Spleen (tissue), 11 donors: ENCODE measurements at regions not wholly inside any gene's neighbourhood (a gene's known extent, or its start where the extent isn't known, plus 50 kb on each side); places are given as distances from the start of the nearest gene placed in this dataset.

Experiments used
- DNase-seq: peaks from one replicate; pipeline ENCODE4 v3.0.0-alpha.2; 2020
- H3K27ac ChIP-seq, 8 donors: fragments of 200-600 bp; sonication (generic) in 7 of 8; 1 replicate in 4 of 8; 2 replicates in 4 of 8; pipeline versions ENCODE4 v1.5.0 to v1.8.0; 2016 to 2021; ENCODE audit warnings: inconsistent platforms in 4 of 8, mild to moderate bottlenecking in 4 of 8, moderate library complexity in 1 of 8
- H3K27me3 ChIP-seq, 7 donors: fragments of 200-600 bp; sonication (generic) in 6 of 7; replicated peaks in 1 of 7; 1 replicate in 4 of 7; 2 replicates in 3 of 7; pipeline versions ENCODE4 v1.5.0 to v1.8.0; 2016 to 2021; ENCODE audit warnings: inconsistent platforms in 3 of 7, mild to moderate bottlenecking in 1 of 7
- H3K36me3 ChIP-seq, 6 donors: fragments of 200-600 bp; sonication (generic) in 5 of 6; 1 replicate in 4 of 6; 2 replicates in 2 of 6; pipeline versions ENCODE4 v1.5.0 to v1.8.0; 2016 to 2021; ENCODE audit warnings: inconsistent platforms in 2 of 6
- H3K4me1 ChIP-seq, 6 donors: fragments of 200-600 bp; sonication (generic) in 5 of 6; 1 replicate in 3 of 6; 2 replicates in 3 of 6; pipeline versions ENCODE4 v1.5.0 to v1.8.0; 2016 to 2021; ENCODE audit warnings: inconsistent platforms in 3 of 6
- H3K4me3 ChIP-seq, 8 donors: fragments of 200-600 bp; sonication (generic) in 7 of 8; 1 replicate in 4 of 8; 2 replicates in 4 of 8; pipeline versions ENCODE4 v1.5.0 to v1.8.0; 2016 to 2021; ENCODE audit warnings: inconsistent platforms in 4 of 8, mild to moderate bottlenecking in 4 of 8, moderate library complexity in 2 of 8
- H3K9me3 ChIP-seq, 8 donors: fragments of 200-600 bp; sonication (generic) in 7 of 8; 1 replicate in 4 of 8; 2 replicates in 4 of 8; pipeline versions ENCODE4 v1.5.0 to v1.8.0; 2016 to 2021; ENCODE audit warnings: inconsistent platforms in 4 of 8
- POLR2A ChIP-seq, 3 donors: fragments of 450-650 bp; IDR thresholded peaks; one replicate each; pipeline ENCODE4 v1.5.1; 2017; ENCODE audit warnings: antibody characterized with exemption in 3 of 3, mild to moderate bottlenecking in 1 of 3
- POLR2AphosphoS5 ChIP-seq, 3 donors: sonication (generic); formaldehyde crosslinking; IDR thresholded peaks; one replicate each; pipeline ENCODE4 v1.5.1; 2017; ENCODE audit warnings: antibody characterized with exemption in 3 of 3
- WGBS, 5 donors: extraction: QIAGEN DNeasy Blood & Tissue Kit in 3 of 5; methylation state at CpG; one replicate each; pipeline versions ENCODE4 v1.1.5 to v1.1.7; 2013 to 2018; 5-methylcytosine and 5-hydroxymethylcytosine counted together
- intact Hi-C: fragments of 100-400 bp; cut with DNase I; formaldehyde crosslinking; loops from one replicate; pipeline ENCODE4 v1.15.0; 2023; ENCODE audit warnings: low total_unique reads
- TF ChIP-seq, protein P1 (sequence below), 11 experiments: fragments of 200-600 bp in 7 of 11; fragments of 450-650 bp in 4 of 11; sonication (generic) in 4 of 11; IDR thresholded peaks in 8 of 11; conservative IDR thresholded peaks in 3 of 11; 1 replicate in 7 of 11; 2 replicates in 4 of 11; pipeline versions ENCODE4 v1.4.0 to v1.8.0; 2016 to 2021; ENCODE audit warnings: antibody characterized with exemption in 11 of 11, inconsistent platforms in 4 of 11, mild to moderate bottlenecking in 1 of 11
- donor health status: healthy with polysubstance abuse.
- donor health status: DM: no; HTN: no; CAD: no; lungs with moderate emphysema.
- donor health status: DM: no; HTN: no; CAD: no.
- donor health status: Bipolar disorder and iron deficiency.
- donor health status: healthy.
- donor health status: DM: no; HTN: no; CAD: no.
- donor health status: DM: yes; HTN: yes; CAD: no.

DNA sequence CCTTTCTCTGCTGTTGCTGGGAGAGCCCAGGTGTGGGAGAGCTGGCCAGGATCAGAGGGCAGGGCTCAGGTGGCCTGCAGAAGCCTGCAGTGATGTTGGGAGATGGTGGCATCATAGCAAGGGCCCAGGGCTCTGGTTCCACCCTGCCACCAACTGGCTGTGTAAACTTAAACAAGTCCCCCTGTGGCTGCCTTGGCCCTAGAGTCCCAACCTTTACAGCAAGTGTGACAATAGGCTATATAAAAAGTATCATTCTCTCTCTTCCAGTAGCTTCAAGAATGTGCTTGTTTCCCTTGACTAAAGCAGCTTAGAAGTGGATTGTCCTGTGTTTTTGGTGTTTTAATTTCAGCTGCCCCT lies 201.8 kb upstream of the E2F8 start:
- no peak overlapping the region for H3K4me3 ChIP-seq
- no peaks in the 10 kb centered on the region for H3K9me3 ChIP-seq
- DNase-seq: no peak
- no peaks in the 10 kb centered on the region for H3K4me1 ChIP-seq
- TF ChIP-seq POLR2AphosphoS5 (IDR thresholded peaks at IDR 0.05) (no peak), POLR2A (IDR thresholded peaks at IDR 0.05) (no peak)
- TF ChIP-seq, protein P1, sequence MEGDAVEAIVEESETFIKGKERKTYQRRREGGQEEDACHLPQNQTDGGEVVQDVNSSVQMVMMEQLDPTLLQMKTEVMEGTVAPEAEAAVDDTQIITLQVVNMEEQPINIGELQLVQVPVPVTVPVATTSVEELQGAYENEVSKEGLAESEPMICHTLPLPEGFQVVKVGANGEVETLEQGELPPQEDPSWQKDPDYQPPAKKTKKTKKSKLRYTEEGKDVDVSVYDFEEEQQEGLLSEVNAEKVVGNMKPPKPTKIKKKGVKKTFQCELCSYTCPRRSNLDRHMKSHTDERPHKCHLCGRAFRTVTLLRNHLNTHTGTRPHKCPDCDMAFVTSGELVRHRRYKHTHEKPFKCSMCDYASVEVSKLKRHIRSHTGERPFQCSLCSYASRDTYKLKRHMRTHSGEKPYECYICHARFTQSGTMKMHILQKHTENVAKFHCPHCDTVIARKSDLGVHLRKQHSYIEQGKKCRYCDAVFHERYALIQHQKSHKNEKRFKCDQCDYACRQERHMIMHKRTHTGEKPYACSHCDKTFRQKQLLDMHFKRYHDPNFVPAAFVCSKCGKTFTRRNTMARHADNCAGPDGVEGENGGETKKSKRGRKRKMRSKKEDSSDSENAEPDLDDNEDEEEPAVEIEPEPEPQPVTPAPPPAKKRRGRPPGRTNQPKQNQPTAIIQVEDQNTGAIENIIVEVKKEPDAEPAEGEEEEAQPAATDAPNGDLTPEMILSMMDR (IDR thresholded peaks at IDR 0.05 in 8 of 11, conservative IDR thresholded peaks at IDR 0.05 in 3 of 11): no peak
- H3K36me3 ChIP-seq: no peaks in the 10 kb centered on the region
- intact Hi-C loops: no loop called here
- H3K27ac ChIP-seq: no peak overlapping the region
- H3K27me3 ChIP-seq: no peaks in the 10 kb centered on the region

DNA sequence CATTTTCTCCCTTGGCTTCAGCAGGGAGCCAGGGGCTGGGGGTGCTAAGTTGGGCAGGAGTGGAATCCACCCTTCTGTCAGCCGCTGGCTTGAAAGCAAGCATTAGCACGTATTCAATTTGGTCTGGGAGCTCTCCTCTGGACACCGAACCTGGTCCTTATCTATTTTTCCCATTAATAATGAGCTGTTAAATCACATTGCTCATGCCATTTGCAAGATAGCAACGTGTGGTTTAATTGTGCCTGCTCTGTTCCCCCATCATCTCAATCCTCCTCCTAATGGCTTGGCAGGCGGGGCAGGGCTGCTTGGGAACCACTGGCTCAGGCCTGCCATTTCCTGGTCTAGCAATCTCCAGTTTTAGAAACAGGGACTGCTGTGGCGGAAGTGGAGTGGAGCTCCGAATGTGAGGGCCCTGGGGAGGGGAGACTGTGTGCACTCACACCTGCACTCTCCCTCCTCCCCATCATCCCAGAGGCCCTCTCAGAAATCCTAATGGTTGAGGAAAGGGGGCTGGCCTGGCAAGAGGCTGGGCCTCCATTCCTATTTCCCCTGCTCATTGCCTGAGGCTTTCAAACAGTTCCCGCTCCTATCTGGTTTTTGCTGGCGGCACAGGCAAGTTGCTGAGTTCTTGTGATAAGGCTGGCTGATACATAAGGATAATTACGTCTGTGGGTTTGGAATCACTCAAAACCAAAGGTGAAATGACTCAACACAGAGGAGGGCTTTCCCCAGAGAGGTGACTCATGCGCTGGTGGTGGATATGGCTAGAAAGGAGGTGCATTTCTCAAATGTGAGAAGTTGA lies 201.2 kb upstream of the E2F8 start:
- H3K4me1 ChIP-seq: no peaks in the 10 kb centered on the region
- H3K27ac ChIP-seq: no peak overlapping the region
- TF ChIP-seq POLR2AphosphoS5 (IDR thresholded peaks at IDR 0.05): no peak
- TF ChIP-seq, protein P1 (IDR thresholded peaks at IDR 0.05 in 8 of 11, conservative IDR thresholded peaks at IDR 0.05 in 3 of 11): no peak
- no peak for TF ChIP-seq POLR2A (IDR thresholded peaks at IDR 0.05)
- no peak for DNase-seq
- intact Hi-C loops: no loop called here
- H3K4me3 ChIP-seq: no peak overlapping the region
- WGBS, 5 donors: 65 to 72% (median 68%) methylated on average over 11 of the region's 11 CpGs
- H3K27me3 ChIP-seq: no peaks in the 10 kb centered on the region
- H3K9me3 ChIP-seq: no peaks in the 10 kb centered on the region
- H3K36me3 ChIP-seq: no peaks in the 10 kb centered on the region

DNA sequence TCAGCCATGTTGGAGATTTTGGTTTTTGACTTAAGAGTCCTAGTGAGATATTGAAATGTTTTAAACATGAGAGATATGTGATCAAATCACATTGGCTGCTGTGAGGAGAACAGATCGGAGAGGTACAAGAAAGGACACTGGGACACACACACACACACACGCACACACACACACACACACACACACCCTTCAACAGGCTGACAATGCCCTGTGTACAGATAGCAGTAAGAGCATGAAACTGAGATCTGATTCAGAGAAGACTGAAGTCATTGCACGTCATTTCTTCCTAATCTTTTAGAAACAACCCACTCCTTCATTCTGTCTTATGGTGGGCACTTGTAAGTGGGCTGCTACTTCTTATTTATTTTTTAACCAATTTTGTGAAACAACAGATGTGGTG lies 200.5 kb upstream of the E2F8 start:
- DNase-seq: no peak
- H3K9me3 ChIP-seq: no peaks in the 10 kb centered on the region
- H3K4me1 ChIP-seq: no peaks in the 10 kb centered on the region
- H3K36me3 ChIP-seq: no peaks in the 10 kb centered on the region
- intact Hi-C loops: no loop called here
- no peak overlapping the region for H3K27ac ChIP-seq
- no peaks in the 10 kb centered on the region for H3K27me3 ChIP-seq
- TF ChIP-seq, protein P1 (IDR thresholded peaks at IDR 0.05 in 8 of 11, conservative IDR thresholded peaks at IDR 0.05 in 3 of 11): no peak
- TF ChIP-seq POLR2AphosphoS5 (IDR thresholded peaks at IDR 0.05): no peak
- TF ChIP-seq POLR2A (IDR thresholded peaks at IDR 0.05): no peak
- no peak overlapping the region for H3K4me3 ChIP-seq
- WGBS, 5 donors: 84 to 92% (median 86%) methylated on average over 3 of the region's 3 CpGs

DNA sequence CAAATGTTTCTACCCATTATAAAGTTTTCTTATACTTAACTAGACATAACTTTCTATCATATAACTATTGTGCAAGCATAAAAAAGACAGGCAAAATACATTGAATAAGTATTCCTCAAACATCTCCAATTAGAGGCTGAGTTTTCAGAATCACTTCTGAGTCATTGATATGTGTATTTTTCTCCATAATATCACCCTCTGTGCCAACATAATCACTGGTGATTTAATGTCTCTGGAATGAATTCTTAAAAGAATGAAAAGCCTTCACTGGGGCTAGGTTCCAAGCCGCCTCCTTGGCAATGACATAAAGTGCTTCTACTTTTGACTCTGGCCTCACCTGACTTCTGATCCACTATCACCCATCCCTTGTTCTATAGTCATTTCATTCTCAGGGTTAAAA lies 197.0 kb upstream of the E2F8 start:
- Histone ChIP-seq H3K27ac (no peak overlapping the region), H3K4me3 (no peak overlapping the region), H3K36me3 (no peaks in the 10 kb centered on the region), H3K4me1 (peaks cover 0 to 3% (median 0%) of the 10 kb centered on the region in 6 donors), H3K27me3 (no peaks in the 10 kb centered on the region), H3K9me3 (no peaks in the 10 kb centered on the region)
- intact Hi-C loops: no loop called here
- WGBS, 5 donors: 79 to 96% (median 90%) methylated on average over 1 of the region's 1 CpG
- no peak for DNase-seq
- no peak for TF ChIP-seq POLR2A (IDR thresholded peaks at IDR 0.05)
- no peak for TF ChIP-seq POLR2AphosphoS5 (IDR thresholded peaks at IDR 0.05)
- TF ChIP-seq, protein P1 (IDR thresholded peaks at IDR 0.05 in 8 of 11, conservative IDR thresholded peaks at IDR 0.05 in 3 of 11): no peak
